ES-I3 (cell line): ENCODE measurements at regions not wholly inside any gene's neighbourhood (a gene's known extent, or its start where the extent isn't known, plus 50 kb on each side); places are given as distances from the start of the nearest gene placed in this dataset.
A peak's percentile ranks its signal among the peaks of the same experiment; 100 is the strongest.
"Not testable (repeated sequence)": the region's sequence is repeated elsewhere in the genome, so short reads cannot be mapped to it uniquely, and the experiment has no call there.

Experiments used
- H3K36me3 ChIP-seq: 2 replicates; pipeline ENCODE4 v1.6.1; 2013; ENCODE audit warnings: mild to moderate bottlenecking, low read length, control low read depth, moderate library complexity; ENCODE audit not compliant: insufficient read depth
- H3K4me1 ChIP-seq: 2 replicates; pipeline ENCODE4 v1.6.1; 2013; ENCODE audit warnings: mild to moderate bottlenecking, control low read depth, low read length; ENCODE audit not compliant: insufficient read depth
- H3K9ac ChIP-seq: 2 replicates; pipeline ENCODE4 v1.6.1; 2013; ENCODE audit warnings: low read depth, mild to moderate bottlenecking, low read length, moderate library complexity
- H3K9me3 ChIP-seq: 2 replicates; pipeline ENCODE4 v1.6.1; 2013; ENCODE audit warnings: mild to moderate bottlenecking, low read length, moderate library complexity; ENCODE audit not compliant: control insufficient read depth, insufficient read depth

- Histone ChIP-seq H3K4me1 (no peaks in the 10 kb centered on the region), H3K9me3 (no peaks in the 10 kb centered on the region), H3K36me3 (no peaks in the 10 kb centered on the region), H3K9ac (no peak overlapping the region)
Observed at GRCh38 chr1:143584508-143584907, 387.3 kb downstream of the FAM72C start.

GRCh38 chr1:143574891-143575520 lies 396.8 kb downstream of the FAM72C start:
- Histone ChIP-seq H3K9me3 (no peaks in the 10 kb centered on the region), H3K4me1 (no peaks in the 10 kb centered on the region), H3K9ac (no peak overlapping the region), H3K36me3 (no peaks in the 10 kb centered on the region)

GRCh38 chr1:143572661-143573060 lies 399.1 kb downstream of the FAM72C start:
- not testable (repeated sequence) for H3K36me3 ChIP-seq, H3K4me1 ChIP-seq, H3K9me3 ChIP-seq, H3K9ac ChIP-seq

- not testable (repeated sequence) for H3K4me1 ChIP-seq, H3K9me3 ChIP-seq, H3K36me3 ChIP-seq
- H3K9ac ChIP-seq = peak overlapping the region; percentile 65
Observed at GRCh38 chr1:143563761-143564160, 408.0 kb downstream of the FAM72C start.

GRCh38 chr1:143553627-143554026 lies 418.2 kb downstream of the FAM72C start:
- Histone ChIP-seq H3K36me3 (no peaks in the 10 kb centered on the region), H3K4me1 (no peaks in the 10 kb centered on the region), H3K9me3 (no peaks in the 10 kb centered on the region), H3K9ac (no peak overlapping the region)

- not testable (repeated sequence) for H3K9ac ChIP-seq, H3K36me3 ChIP-seq, H3K4me1 ChIP-seq, H3K9me3 ChIP-seq
Observed at GRCh38 chr1:143504703-143505102, 467.1 kb downstream of the FAM72C start.

- H3K36me3 ChIP-seq, H3K9ac ChIP-seq, H3K9me3 ChIP-seq, H3K4me1 ChIP-seq: not testable (repeated sequence)
Observed at GRCh38 chr1:143504080-143504479, 467.7 kb downstream of the FAM72C start.

GRCh38 chr1:143503048-143503447 lies 468.7 kb downstream of the FAM72C start:
- H3K4me1 ChIP-seq, H3K36me3 ChIP-seq, H3K9ac ChIP-seq, H3K9me3 ChIP-seq: not testable (repeated sequence)

GRCh38 chr1:143502038-143502437 lies 469.7 kb downstream of the FAM72C start:
- H3K36me3 ChIP-seq, H3K9me3 ChIP-seq, H3K4me1 ChIP-seq: not testable (repeated sequence)

GRCh38 chr1:143498059-143498749 lies 473.6 kb downstream of the FAM72C start:
- H3K36me3 ChIP-seq, H3K9me3 ChIP-seq, H3K4me1 ChIP-seq, H3K9ac ChIP-seq: not testable (repeated sequence)

More at GRCh38 chr1:143502038-143502437, 469.7 kb downstream of the FAM72C start:
- H3K9ac ChIP-seq = not testable (repeated sequence)

- Histone ChIP-seq H3K36me3 (no peaks in the 10 kb centered on the region), H3K9ac (peak overlapping the region; percentile 20; the same call in 1 of the 2 replicates), H3K9me3 (no peaks in the 10 kb centered on the region), H3K4me1 (no peaks in the 10 kb centered on the region)
Observed at GRCh38 chr1:143497374-143497747, 474.4 kb downstream of the FAM72C start.

GRCh38 chr1:143496526-143497373 lies 475.0 kb downstream of the FAM72C start:
- H3K4me1 ChIP-seq, H3K9ac ChIP-seq, H3K9me3 ChIP-seq, H3K36me3 ChIP-seq: not testable (repeated sequence)
